ENCODE measurements at regions not wholly inside any gene's neighbourhood (a gene's known extent, or its start where the extent isn't known, plus 50 kb on each side); places are given as distances from the start of the nearest gene placed in this dataset.

GRCh38 chr20:58071298-58071697 is 157.2 kb downstream of the ANKRD60 start:
- TF ChIP-seq EP300 (IDR thresholded peaks at IDR 0.05) (no peak), CTCF (IDR thresholded peaks at IDR 0.05) (no peak), POLR2A (IDR thresholded peaks at IDR 0.05) (no peak)

Measured in tibial nerve (tissue), 4 donors.